DMS79 (cell line): ENCODE measurements at regions not wholly inside any gene's neighbourhood (a gene's known extent, or its start where the extent isn't known, plus 50 kb on each side); places are given as distances from the start of the nearest gene placed in this dataset.

Source experiments
- DNase-seq: peaks from one replicate; lab custom pipeline; 2025; lab: John Stamatoyannopoulos, UW

DNA sequence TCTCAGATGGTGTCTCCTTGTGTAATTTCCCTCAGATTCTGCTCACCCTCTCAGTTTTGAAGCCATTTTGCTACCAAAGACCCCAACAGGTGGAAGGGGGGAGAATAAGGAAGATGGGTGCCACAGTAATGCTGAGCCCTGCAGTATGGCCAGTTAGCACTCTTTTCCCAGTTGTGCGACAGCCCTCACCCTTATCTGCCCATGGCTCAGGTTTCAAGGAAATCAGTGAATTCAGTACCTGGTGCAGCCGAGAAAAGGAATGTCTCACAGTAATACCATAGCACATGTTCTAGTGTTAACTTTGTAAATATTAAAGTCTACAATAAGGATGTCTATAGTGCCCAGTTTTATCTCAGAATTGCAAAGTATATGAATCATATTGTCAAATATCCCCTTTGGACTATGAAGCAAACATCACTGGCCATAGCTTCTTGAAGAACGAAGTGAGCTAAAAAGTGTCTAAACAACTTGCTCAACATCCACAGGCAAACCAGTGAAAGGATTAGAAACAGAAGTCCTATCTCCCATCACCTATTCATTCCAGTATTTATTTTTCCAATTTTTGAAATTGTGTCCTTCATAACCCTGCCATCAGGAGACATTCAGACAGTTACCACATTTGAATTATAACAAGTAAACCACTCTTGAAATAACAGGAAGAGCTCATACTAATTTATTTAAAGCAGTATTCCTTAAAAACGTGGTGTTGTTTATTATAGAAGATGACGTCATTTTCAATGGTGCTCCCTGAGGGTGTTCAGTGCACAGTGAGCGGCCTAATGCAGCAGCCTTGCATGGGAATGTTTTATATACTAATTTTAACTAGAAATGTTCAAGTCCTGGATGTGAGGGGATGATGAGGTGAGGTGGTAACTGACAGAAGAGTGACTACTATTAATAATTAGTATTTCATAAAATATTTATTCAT is 366.2 kb downstream of the TFAP2A start:
- no peak for DNase-seq

DNA sequence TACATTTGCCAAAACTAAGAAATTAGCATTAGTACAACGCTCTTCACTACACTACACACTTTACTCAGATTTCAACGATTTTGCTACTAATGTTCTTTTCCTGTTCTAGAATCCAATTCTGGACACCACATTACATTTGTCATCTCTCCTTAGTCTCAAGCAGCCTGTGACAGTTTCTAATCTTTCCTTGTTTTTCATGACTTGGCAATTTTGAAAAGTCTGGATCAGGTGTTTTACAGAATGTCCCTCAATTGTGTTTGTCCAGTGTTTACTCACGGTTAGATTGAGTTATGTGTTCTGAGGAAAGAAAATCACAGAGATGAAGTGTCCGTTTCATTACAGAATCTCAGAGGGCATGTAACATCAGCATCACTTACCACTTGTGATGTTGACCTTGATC is 372.6 kb downstream of the TFAP2A start:
- no peak for DNase-seq

DNA sequence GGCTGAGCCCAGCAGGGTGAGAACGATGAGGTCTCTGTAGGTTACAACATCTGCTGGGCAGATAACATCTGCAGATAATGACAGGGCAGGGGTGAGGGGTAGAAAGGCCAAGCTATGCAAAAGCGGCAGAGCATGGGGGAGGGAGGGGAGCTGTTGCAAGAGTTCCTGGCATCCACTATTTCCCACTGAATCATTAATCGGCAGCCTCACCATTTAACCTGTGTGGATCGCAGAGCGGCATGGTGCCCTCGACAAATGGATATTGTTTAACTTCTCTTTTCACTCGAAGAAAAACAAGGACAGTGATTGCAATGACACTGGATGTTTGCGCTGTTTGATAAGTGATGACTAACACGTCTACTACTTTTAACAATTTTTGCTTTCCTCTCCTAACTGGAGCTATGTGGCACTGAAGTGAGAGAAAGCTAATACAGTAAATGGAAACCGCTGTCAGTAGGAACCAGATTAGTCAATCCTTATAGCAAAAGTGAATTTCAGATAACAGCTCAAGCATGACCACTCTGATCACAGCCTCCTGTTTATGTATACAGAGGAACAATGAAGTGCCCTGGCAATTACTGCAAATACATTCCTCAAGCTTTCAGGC is 381.5 kb downstream of the TFAP2A start:
- peak; percentile 11 for DNase-seq

DNA sequence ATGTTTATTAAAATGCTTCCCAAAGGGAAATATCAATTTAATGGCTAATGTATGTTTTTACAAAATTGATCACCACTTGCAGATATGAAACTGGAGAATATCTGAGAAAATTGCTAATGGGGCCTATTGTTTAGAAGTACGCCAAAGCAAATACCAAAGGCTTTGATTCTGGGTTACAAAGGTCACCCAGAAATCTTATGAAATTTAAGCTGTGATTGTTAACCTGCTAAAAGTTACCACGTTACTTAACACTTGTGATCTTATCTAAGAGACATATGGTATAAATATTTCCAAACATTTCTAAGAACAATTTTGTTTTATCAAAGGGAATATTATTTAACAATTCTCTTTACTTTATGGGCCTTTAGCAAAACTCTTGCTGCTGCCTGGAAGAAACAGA is 383.3 kb downstream of the TFAP2A start:
- no peak for DNase-seq

DNA sequence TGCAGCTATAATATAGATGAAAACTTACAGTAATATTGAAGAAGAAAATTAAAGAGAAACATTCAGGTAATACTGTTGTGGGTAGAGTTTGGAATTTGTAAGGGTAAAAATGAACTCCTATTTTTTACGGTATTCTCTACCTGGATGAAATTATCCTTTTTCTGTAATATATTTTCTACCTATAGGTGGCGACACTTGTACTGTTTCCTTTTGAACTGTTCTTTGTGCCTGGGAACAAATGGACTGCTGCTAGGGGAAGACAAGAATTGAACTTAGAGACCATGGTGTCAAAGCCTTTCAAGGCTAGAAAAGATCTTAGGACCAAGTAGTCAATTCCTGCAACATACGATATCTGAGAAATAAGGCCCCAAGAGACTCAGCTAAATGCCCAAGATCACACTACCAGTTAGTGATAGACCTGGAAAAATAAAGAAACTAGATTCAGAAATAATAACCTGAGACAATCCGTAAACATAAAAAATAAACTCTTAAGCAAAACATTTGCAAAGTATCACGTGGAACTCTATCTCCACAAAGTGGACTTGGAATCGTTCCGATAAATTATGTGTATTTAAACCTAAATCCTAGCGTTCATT is 383.8 kb downstream of the TFAP2A start:
- DNase-seq, result no peak

DNA sequence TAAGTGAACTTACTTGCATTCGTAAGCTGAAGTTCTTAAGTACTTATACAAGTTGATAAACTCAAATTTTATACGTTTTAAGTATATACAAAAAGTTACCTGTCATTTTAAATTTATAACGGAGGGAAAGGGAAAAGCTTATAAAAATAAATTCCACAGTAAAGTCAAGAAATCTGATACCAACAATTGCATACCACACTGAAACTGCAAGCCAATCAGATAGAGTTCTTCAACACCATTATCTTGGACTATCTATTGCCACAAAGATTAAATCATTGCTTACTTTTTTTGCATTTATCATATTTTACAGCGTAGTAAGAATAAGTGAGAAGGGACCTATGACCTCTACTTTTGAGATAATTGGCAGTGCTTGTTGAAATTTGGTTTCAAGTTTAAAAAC is 386.7 kb downstream of the TFAP2A start:
- DNase-seq, result no peak

DNA sequence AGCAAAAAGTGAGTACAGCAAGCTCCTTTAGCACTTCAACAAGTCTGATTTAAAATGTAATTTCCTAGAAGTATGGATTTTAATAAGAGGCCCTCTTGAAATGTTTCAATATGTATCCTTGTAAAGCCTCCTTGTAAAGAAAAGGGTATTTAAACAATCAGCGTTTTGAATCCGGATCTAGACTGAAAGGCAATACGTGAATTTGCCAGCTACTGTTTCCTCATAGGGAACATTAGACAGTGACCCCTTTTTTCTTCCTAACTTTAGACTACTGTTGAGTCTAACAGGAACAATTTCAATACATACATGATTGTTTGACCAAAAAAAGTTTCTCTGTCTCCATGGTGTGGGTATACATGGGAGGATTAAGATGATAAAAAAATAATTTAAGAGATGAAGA is 395.0 kb downstream of the TFAP2A start:
- no peak for DNase-seq

DNA sequence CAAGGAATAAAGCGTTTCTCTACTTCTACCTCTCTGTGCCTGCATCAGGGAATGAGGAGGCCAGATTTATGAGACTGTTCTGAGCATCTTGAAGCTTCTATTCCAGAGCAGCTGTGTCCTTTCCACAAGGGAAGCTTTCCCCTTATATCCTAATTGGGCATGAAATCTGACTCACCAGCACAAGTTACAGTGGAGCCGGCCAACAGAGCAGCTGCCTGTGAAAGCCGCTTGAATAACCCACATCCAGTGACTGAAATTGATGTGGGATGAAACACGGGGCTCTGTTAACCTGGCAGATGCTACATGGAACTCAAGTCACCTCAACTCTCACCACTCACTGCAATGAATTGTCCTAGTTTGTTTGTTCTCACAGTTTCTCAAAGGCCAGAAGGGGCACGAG is 400.3 kb downstream of the TFAP2A start:
- DNase-seq, result no peak

DNA sequence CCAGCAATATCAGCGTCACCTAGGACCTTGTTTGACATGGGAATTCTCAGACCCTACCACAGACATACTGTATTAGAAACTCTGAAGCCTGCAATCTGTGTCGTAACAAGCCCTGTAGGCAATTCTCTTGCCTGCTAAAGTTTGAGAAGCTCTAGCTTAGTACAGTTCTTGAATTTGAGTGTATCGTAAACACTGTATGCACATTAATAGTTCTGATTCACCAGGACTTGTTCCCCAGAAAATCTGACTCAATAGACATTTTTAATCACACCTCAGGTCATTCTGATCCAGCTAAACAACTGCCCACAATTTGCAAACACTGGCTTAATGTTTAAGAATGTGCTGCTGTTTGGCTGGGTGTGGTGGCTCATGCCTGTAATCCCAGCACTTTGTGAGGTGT is 414.3 kb downstream of the TFAP2A start:
- DNase-seq, result no peak

DNA sequence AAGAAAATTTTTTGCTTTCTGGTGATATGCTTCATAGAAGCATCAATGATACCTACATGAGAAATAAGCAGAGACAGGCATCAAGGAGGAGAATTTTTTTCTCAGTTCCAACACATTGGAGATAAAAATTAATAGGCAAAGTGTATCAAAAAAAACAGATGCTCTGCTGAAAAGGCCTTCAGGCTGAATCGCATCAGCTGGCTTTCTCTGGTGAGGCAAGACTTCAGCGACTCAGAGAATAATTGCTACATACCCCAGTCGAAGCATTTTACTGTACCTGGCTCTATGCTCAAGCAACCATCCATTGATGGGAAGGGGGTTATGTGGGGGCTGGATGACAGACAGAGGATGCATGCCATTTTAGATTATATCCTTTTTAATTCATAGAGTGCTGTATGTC is 415.1 kb downstream of the TFAP2A start:
- DNase-seq, result no peak

DNA sequence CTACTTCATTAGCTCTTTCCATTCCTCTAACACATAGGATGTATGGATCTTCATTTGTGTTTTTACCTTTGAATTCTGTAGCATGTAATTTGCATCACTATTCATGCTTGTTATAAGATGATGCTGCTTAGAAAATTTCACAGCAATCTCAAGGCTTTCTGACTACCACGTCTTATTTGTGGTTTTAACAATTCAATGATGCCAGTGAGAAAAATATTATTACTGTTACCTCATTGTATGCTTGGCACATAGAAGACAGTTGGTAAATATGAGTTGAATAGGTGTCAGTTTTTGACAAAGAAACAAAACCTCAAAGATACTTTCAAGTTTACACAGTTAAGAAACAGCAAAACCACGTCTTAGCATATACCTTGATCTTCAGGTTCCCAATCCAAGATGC is 428.6 kb downstream of the TFAP2A start:
- DNase-seq, result no peak

DNA sequence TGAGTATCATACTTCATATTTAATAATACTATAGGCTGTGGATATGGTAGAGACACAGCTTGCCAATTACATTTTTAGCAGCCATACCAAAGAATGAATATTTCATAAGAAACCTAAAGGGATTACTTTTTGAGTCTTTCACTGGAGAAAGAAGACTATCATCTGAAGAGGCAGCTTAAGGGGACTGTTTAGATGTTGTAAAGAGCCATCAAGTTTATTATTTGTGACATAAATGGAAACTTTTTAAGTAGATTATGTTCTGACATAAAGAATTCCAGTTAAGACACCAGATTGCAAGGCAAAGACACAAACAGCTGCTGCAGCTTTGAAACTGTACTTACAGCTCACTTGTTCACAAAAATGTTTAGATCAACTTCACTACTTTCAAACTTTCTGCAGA is 429.4 kb downstream of the TFAP2A start:
- DNase-seq, result no peak

DNA sequence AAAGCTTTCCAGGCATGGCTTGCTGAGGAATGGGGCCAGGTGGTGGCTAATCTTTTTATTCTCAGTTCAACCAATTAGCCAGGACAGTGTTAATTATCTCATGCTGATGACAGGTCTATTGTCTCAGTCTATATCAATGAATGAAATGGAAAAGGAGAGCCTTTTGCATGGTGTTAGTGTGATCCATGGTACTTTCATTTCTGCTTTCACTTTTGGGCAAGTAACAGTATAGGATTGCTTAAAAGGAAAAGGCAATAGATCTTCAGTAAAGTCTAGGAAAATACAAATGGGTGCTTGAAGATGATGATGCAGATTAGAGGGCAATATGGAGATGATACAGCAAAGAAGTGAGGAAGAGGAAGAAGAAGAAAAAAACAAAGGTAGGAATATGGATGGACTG is 430.3 kb downstream of the TFAP2A start:
- DNase-seq, result no peak

DNA sequence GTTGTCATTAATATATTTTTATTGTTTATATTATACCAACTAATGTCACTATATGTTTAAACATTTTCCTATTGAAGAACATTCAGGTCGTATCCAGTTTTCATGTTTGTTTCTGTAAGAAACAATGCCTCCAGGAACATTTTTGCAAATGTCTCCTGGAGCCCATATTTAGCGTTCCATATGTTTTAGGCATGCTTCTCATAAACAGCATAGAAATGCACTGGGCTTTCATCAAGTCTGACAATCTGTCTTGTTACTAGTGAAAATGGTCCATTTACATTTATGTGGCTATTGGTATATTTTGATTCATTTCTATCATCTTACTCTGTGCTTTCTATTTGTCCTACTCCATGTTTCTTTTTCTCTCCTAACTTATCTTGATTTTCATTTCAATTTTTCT is 431.7 kb downstream of the TFAP2A start:
- no peak for DNase-seq

DNA sequence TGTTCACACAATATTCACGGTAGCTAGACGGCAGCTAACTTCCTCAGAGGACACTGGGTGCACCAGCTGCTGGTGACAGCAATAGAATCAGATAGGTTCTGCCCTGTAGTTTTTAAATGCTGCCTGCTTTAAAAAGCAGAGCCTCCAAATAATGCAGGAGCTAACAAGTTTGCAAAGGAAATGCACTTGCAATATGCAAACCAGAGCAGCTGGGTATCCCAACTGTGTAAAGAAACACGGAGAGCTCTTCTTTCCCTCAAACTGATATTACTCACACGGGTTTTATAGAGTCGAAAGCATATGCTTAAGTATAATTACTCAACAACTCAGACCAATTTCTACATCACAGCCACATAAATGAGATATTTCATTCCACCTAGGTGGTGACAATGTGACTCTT is 432.7 kb downstream of the TFAP2A start:
- no peak for DNase-seq

DNA sequence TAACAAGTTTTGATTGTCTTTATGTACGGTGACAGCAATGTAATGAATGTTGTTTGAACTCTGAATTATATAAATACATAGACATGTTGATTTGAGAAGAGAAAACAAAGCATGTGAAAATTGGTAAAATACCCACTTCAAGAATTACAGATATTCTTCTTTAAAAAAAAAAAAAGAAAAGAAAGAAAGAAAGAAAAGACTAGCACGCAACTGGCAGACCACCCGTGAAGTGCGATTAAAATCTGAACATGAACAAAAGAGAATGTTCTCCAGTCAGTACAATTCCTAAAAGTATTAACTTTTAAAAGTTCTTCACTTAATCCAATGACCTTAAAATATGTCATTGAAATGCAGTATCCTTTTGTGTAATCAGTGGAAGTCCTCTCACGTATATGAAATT is 434.9 kb downstream of the TFAP2A start:
- no peak for DNase-seq

DNA sequence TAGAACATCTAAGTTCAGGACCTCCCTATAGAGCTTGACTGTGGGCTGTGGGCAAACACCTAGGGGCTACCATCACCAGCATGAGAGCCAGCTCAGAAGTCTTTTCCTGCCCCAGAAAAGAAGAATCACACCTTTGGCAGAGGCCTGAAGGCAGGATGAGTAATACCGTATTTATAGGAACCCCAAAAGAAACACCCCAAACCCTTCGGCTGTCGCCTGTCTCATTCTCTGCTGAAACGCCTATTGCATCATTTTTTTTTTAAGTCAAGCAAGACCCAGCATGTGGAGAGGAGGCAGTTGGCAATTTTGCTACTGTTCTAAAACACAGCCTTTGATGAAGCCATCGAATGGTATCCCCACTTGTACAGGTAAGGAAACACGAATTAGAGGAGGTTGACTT is 436.4 kb downstream of the TFAP2A start:
- DNase-seq, result no peak

DNA sequence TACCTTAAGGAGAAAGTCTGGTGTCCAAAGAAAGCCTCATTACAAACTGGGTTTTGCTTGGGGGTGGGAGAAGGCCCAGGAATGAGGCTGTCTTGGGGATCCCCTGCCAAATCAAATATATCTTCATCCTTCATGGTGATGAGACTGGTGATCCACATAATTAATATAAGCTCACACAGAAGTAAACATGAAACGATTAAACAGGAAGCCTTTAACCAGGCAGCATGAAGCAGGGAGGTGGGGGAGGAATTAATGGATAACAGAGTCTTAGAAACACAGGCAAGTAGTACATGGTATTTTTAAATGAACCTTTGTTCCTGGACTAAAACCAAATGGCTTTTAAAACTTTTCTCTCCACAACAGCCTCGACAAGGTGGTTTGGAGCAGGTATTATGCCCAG is 437.5 kb downstream of the TFAP2A start:
- DNase-seq, result no peak

DNA sequence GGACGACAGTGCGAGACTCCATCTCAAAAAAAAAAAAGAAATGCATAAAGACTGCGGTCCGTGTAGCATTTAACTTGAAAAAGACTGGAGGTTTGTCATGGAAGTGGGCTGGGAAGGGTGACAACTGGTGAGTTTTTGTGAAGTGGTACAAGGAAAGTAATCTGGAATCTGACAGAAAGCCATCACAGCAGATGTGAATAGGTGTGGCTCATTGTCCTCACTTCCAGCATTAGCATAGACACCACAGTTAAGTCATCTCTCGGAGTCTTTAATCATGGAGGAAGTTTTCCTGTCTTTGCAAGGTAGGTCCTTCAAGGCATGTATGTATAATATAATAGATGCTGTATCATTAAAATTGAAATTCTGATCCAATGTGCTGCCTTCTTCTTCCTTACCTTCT is 453.2 kb downstream of the TFAP2A start:
- DNase-seq, result no peak

DNA sequence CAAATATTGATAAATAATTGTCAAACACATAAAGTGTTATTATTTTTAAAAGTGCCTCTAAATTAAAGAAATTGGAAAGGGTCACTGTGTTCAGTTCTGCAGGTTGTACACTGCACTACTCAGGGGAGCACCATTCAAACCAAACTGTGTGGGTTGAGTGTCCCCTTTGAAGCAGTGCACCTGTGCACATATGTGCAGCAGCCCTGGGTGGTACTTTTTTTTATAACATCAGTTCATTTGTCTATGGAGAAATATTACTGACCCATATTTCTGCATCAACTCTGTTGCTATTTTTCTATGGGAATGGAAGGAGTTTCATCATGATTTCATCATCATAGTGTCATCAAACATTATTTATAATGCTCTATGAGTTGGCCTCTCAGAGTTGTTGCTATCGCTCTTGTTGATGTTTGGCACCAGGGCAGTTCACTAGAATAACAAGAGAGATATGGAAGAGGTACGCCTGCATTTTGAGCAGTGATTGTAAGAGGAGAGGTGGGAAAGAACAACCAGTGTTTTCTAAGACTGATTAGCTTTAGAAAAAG is 457.6 kb downstream of the TFAP2A start:
- no peak for DNase-seq

DNA sequence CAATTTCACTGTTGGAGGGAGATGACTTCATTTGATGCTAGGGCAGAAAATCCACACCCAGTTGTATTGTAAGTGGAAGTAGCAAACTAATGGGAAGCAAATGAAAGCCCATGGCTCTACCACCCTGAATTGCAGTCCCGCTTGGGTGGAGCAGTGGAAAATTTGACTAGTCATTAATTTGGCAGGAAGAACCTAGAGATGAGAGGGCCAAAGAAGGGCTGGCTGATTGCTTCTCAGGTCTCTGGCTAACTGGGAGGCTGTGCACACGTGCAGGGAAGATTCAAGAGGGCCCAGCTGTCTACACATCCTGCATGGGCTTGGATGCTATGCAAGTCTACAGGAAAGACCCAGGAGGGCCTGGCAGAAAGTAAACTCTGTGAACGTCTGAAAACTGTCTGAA is 466.2 kb downstream of the TFAP2A start:
- DNase-seq, result no peak

DNA sequence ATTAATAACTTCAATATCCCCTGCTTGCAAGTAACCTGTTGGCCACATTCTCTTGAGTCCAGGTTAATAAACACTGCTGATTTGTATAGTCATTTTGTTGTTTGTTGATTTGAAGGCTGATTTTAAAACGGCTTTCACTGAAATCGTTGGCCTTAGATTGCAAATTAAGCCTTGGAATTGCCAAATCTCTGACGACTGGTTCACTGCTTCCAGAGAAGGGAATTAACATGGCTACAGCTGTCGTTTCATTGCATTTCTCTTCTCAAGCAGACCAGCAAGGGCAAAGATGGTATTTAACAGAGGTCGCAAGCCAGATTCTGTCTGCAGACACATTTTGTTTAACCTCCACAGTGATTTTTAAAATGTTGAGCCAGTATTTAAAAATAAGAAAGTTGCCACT is 470.9 kb downstream of the TFAP2A start:
- DNase-seq, result no peak

DNA sequence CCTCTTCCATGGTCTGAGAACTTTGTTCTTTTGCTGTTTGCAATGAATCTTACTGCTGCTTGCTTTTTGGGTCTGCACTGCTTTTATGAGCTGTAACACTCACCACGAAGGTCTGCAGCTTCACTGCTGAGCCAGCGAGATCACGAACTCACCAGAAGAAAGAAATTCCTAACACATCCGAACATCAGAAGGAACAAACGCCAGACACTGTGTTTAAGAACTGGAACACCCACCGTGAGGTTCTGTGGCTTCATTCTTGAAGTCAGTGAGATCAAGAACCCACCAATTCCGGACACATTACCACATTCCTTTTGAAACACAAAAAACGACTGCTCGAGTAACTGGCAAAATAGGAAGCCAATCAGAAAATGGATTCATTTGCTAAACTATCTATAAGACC is 471.8 kb downstream of the TFAP2A start:
- no peak for DNase-seq
